WERI-Rb-1 (cell line): ENCODE measurements at regions not wholly inside any gene's neighbourhood (a gene's known extent, or its start where the extent isn't known, plus 50 kb on each side); places are given as distances from the start of the nearest gene placed in this dataset.

Experiments used
- DNase-seq: peaks from one replicate; pipeline ENCODE4 v3.0.0-alpha.2; 2020
- H3K27ac ChIP-seq: fragments of 250-450 bp; sonication (Bioruptor Pico); 2 replicates; pipeline ENCODE4 v1.5.1; 2020; ENCODE audit warnings: mild to moderate bottlenecking, moderate library complexity
- H3K27me3 ChIP-seq: fragments of 250-450 bp; sonication (Bioruptor Pico); 2 replicates; pipeline ENCODE4 v1.5.1; 2021; ENCODE audit warnings: mild to moderate bottlenecking, low read depth, moderate library complexity; ENCODE audit not compliant: insufficient read depth, severe bottlenecking
- H3K36me3 ChIP-seq: fragments of 250-450 bp; sonication (Bioruptor Pico); 2 replicates; pipeline ENCODE4 v1.5.1; 2020; ENCODE audit warnings: mild to moderate bottlenecking, moderate library complexity
- H3K4me3 ChIP-seq: 2 replicates; pipeline ENCODE4 v1.5.1; 2011; ENCODE audit warnings: low read depth, mild to moderate bottlenecking, control low read depth, low read length
- H3K9me3 ChIP-seq: fragments of 250-450 bp; sonication (Bioruptor Pico); 2 replicates; pipeline ENCODE4 v1.5.1; 2021; ENCODE audit warnings: mild to moderate bottlenecking, moderate library complexity; ENCODE audit not compliant: severe bottlenecking
- CTCF ChIP-seq: IDR thresholded peaks from 2 replicates; pipeline ENCODE4 v1.5.1; 2011; ENCODE audit warnings: low read depth, mild to moderate bottlenecking, control low read depth, inconsistent platforms, low read length

- DNase-seq, result no peak
- no peaks in the 10 kb centered on the region for H3K36me3 ChIP-seq
- no peaks in the 10 kb centered on the region for H3K27me3 ChIP-seq
- H3K27ac ChIP-seq, result no peak overlapping the region
- TF ChIP-seq CTCF, result no peak
- no peak overlapping the region for H3K4me3 ChIP-seq
- no peaks in the 10 kb centered on the region for H3K9me3 ChIP-seq
Measured at GRCh38 chr11:119895981-119896380, 167.0 kb upstream of the NECTIN1 start.

- H3K9me3 ChIP-seq, result no peaks in the 10 kb centered on the region
- no peak overlapping the region for H3K4me3 ChIP-seq
- H3K27me3 ChIP-seq, result no peaks in the 10 kb centered on the region
- H3K36me3 ChIP-seq, result no peaks in the 10 kb centered on the region
- H3K27ac ChIP-seq, result no peak overlapping the region
- no peak for DNase-seq
- no peak for TF ChIP-seq CTCF
Measured at GRCh38 chr11:119894916-119895315, 165.9 kb upstream of the NECTIN1 start.

- no peaks in the 10 kb centered on the region for H3K27me3 ChIP-seq
- no peaks in the 10 kb centered on the region for H3K36me3 ChIP-seq
- no peaks in the 10 kb centered on the region for H3K9me3 ChIP-seq
- TF ChIP-seq CTCF, result no peak
- DNase-seq, result peak; percentile 81
- H3K27ac ChIP-seq, result no peak overlapping the region
- H3K4me3 ChIP-seq, result no peak overlapping the region; the same call in 1 of the 2 replicates
Measured at GRCh38 chr11:119892311-119892808, 163.4 kb upstream of the NECTIN1 start.

- H3K27me3 ChIP-seq, result no peaks in the 10 kb centered on the region
- H3K36me3 ChIP-seq, result no peaks in the 10 kb centered on the region
- peak; percentile 24 for DNase-seq
- peak overlapping the region; percentile 30; the same call in 1 of the 2 replicates for H3K27ac ChIP-seq
- no peak for TF ChIP-seq CTCF
- no peak overlapping the region for H3K4me3 ChIP-seq
- H3K9me3 ChIP-seq, result no peaks in the 10 kb centered on the region
Measured at GRCh38 chr11:119891055-119891768, 162.2 kb upstream of the NECTIN1 start.

- Histone ChIP-seq H3K27me3 (no peaks in the 10 kb centered on the region), H3K4me3 (no peak overlapping the region), H3K9me3 (no peaks in the 10 kb centered on the region), H3K36me3 (no peaks in the 10 kb centered on the region), H3K27ac (peak overlapping the region; percentile 30; the same call in 1 of the 2 replicates)
- TF ChIP-seq CTCF, result no peak
- no peak for DNase-seq
Measured at GRCh38 chr11:119890466-119890865, 161.5 kb upstream of the NECTIN1 start.
